HG02970 (cell line): ENCODE measurements at regions not wholly inside any gene's neighbourhood (a gene's known extent, or its start where the extent isn't known, plus 50 kb on each side); places are given as distances from the start of the nearest gene placed in this dataset.
"Not testable (repeated sequence)": the region's sequence is repeated elsewhere in the genome, so short reads cannot be mapped to it uniquely, and the experiment has no call there.

Experiments used
- ATAC-seq: cut with Tn5 transposase; IDR thresholded peaks from one replicate; pipeline ENCODE4 v1.9.1; 2021; ENCODE audit warnings: mild to moderate bottlenecking, moderate library complexity, moderate number of reproducible peaks; ENCODE audit not compliant: unreplicated experiment, low FRiP score

GRCh38 chr18:25594351-25594750, 242.4 kb upstream of the ZNF521 start:
- no peak for ATAC-seq

- ATAC-seq = no peak
Observed at GRCh38 chr18:25592804-25593360, 240.9 kb upstream of the ZNF521 start.

- ATAC-seq = no peak
Observed at GRCh38 chr18:25590456-25590855, 238.5 kb upstream of the ZNF521 start.

- ATAC-seq = no peak
Observed at GRCh38 chr18:25587545-25587944, 235.6 kb upstream of the ZNF521 start.

- ATAC-seq = no peak
Observed at GRCh38 chr18:25568986-25569385, 217.0 kb upstream of the ZNF521 start.

GRCh38 chr18:25563816-25564683, 212.1 kb upstream of the ZNF521 start:
- ATAC-seq = no peak

GRCh38 chr18:25563346-25563745, 211.4 kb upstream of the ZNF521 start:
- no peak for ATAC-seq

GRCh38 chr18:25561918-25562317, 210.0 kb upstream of the ZNF521 start:
- ATAC-seq = no peak

- no peak for ATAC-seq
Observed at GRCh38 chr18:25560369-25560768, 208.4 kb upstream of the ZNF521 start.

- ATAC-seq = no peak
Observed at GRCh38 chr18:25557011-25557410, 205.0 kb upstream of the ZNF521 start.

GRCh38 chr18:25553631-25554263, 201.8 kb upstream of the ZNF521 start:
- ATAC-seq = no peak

GRCh38 chr18:25544546-25545287, 192.8 kb upstream of the ZNF521 start:
- ATAC-seq = no peak

- ATAC-seq = no peak
Observed at GRCh38 chr18:25538175-25538922, 186.4 kb upstream of the ZNF521 start.

GRCh38 chr18:25535495-25535894, 183.5 kb upstream of the ZNF521 start:
- ATAC-seq = no peak

GRCh38 chr18:25534401-25534800, 182.4 kb upstream of the ZNF521 start:
- no peak for ATAC-seq

- ATAC-seq = no peak
Observed at GRCh38 chr18:25533218-25533617, 181.3 kb upstream of the ZNF521 start.

- no peak for ATAC-seq
Observed at GRCh38 chr18:25531207-25531606, 179.2 kb upstream of the ZNF521 start.

- ATAC-seq = not testable (repeated sequence)
Observed at GRCh38 chr18:25525789-25526188, 173.8 kb upstream of the ZNF521 start.

GRCh38 chr18:25518716-25519053, 166.7 kb upstream of the ZNF521 start:
- peak; percentile 95 for ATAC-seq
